GM12873 (cell line): ENCODE measurements at regions not wholly inside any gene's neighbourhood (a gene's known extent, or its start where the extent isn't known, plus 50 kb on each side); places are given as distances from the start of the nearest gene placed in this dataset.

Experiments used
- CTCF ChIP-seq: IDR thresholded peaks from 2 replicates; pipeline ENCODE4 v1.5.1; 2012; ENCODE audit warnings: low read depth, mild to moderate bottlenecking, moderate library complexity, low read length, control low read depth; ENCODE audit not compliant: insufficient read depth; ENCODE audit errors: missing control alignments

GRCh38 chr3:43790060-43790459, 99.3 kb downstream of the ABHD5 start:
- no peak for TF ChIP-seq CTCF

GRCh38 chr3:43790476-43790875, 99.7 kb downstream of the ABHD5 start:
- TF ChIP-seq CTCF, result no peak

- no peak for TF ChIP-seq CTCF
These were observed 100.5 kb downstream of the ABHD5 start for GRCh38 chr3:43791246-43791645.

GRCh38 chr3:43792904-43793303, 102.2 kb downstream of the ABHD5 start:
- TF ChIP-seq CTCF, result no peak

GRCh38 chr3:43793648-43794372, 103.1 kb downstream of the ABHD5 start:
- TF ChIP-seq CTCF, result no peak

- TF ChIP-seq CTCF, result no peak
These were observed 104.0 kb downstream of the ABHD5 start for GRCh38 chr3:43794776-43795175.

- no peak for TF ChIP-seq CTCF
These were observed 104.8 kb downstream of the ABHD5 start for GRCh38 chr3:43795491-43795890.
